Lower lobe of right lung (tissue), 2 donors: ENCODE measurements at regions not wholly inside any gene's neighbourhood (a gene's known extent, or its start where the extent isn't known, plus 50 kb on each side); places are given as distances from the start of the nearest gene placed in this dataset.

Source experiments
- ATAC-seq, 2 donors: fragments of 200-7000 bp; cut with Tn5 transposase; one replicate each; pipeline ENCODE4 v1.9.1; 2020 to 2022; ENCODE audit warnings: mild to moderate bottlenecking in 2 of 2, moderate library complexity in 2 of 2
- DNase-seq: peaks from one replicate; pipeline ENCODE4 v3.0.0-alpha.2; 2020
- H3K27ac ChIP-seq: fragments of 200-600 bp; one replicate; pipeline ENCODE4 v1.8.0; 2022
- H3K27me3 ChIP-seq: fragments of 200-600 bp; one replicate; pipeline ENCODE4 v1.8.0; 2022; ENCODE audit warnings: low read depth
- H3K36me3 ChIP-seq: fragments of 200-600 bp; one replicate; pipeline ENCODE4 v1.8.0; 2022; ENCODE audit warnings: mild to moderate bottlenecking
- H3K4me1 ChIP-seq: fragments of 200-600 bp; one replicate; pipeline ENCODE4 v1.8.0; 2022
- H3K4me3 ChIP-seq: fragments of 200-600 bp; one replicate; pipeline ENCODE4 v1.8.0; 2022; ENCODE audit warnings: mild to moderate bottlenecking
- H3K9me3 ChIP-seq: fragments of 200-600 bp; one replicate; pipeline ENCODE4 v1.8.0; 2022
- intact Hi-C: fragments of 100-400 bp; cut with DNase I; formaldehyde crosslinking; loops from one replicate; pipeline ENCODE4 v1.11.0; 2022
- TF ChIP-seq, protein P1 (sequence below): fragments of 200-600 bp; IDR thresholded peaks from one replicate; pipeline ENCODE4 v1.8.0; 2022; ENCODE audit warnings: antibody characterized with exemption, mild to moderate bottlenecking
- donor health status: DM: no; HTN: yes; CAD: no; lungs with severe emphysema.

GRCh38 chrX:10936976-10937375 is 174.2 kb upstream of the HCCS start:
- Histone ChIP-seq H3K36me3 (no peaks in the 10 kb centered on the region), H3K27me3 (no peaks in the 10 kb centered on the region), H3K9me3 (no peaks in the 10 kb centered on the region), H3K4me3 (no peak overlapping the region), H3K27ac (no peak overlapping the region), H3K4me1 (no peaks in the 10 kb centered on the region)
- no peak for ATAC-seq
- intact Hi-C loops, result no loop called here
- TF ChIP-seq, protein P1, sequence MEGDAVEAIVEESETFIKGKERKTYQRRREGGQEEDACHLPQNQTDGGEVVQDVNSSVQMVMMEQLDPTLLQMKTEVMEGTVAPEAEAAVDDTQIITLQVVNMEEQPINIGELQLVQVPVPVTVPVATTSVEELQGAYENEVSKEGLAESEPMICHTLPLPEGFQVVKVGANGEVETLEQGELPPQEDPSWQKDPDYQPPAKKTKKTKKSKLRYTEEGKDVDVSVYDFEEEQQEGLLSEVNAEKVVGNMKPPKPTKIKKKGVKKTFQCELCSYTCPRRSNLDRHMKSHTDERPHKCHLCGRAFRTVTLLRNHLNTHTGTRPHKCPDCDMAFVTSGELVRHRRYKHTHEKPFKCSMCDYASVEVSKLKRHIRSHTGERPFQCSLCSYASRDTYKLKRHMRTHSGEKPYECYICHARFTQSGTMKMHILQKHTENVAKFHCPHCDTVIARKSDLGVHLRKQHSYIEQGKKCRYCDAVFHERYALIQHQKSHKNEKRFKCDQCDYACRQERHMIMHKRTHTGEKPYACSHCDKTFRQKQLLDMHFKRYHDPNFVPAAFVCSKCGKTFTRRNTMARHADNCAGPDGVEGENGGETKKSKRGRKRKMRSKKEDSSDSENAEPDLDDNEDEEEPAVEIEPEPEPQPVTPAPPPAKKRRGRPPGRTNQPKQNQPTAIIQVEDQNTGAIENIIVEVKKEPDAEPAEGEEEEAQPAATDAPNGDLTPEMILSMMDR, result no peak
- no peak for DNase-seq

GRCh38 chrX:10938365-10938923 is 172.7 kb upstream of the HCCS start:
- Histone ChIP-seq H3K4me3 (no peak overlapping the region), H3K36me3 (no peaks in the 10 kb centered on the region), H3K27me3 (no peaks in the 10 kb centered on the region), H3K27ac (no peak overlapping the region), H3K4me1 (no peaks in the 10 kb centered on the region), H3K9me3 (no peaks in the 10 kb centered on the region)
- ATAC-seq, result no peak
- TF ChIP-seq, protein P1, result no peak
- intact Hi-C loops, result no loop called here
- no peak for DNase-seq

DNA sequence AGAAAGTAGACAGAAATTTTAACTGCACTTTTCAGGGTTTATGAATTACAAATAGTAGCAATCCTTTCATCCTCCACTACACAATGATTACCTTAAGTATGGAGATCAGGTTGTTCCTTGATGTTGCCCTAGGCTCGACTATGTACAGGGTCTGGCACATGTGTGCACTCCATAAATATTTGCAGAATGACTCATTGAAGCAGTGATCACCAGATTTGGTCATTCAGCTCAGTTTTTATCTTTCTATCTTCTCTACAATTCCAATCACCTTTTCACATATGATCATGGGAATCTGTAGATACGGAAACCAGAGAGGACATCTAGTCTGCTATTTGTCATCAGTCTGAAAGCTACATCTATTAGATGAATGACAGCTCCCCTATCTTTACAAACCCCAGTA is 171.7 kb upstream of the HCCS start:
- TF ChIP-seq, protein P1, result no peak
- no peak for ATAC-seq
- H3K9me3 ChIP-seq, result no peaks in the 10 kb centered on the region

GRCh38 chrX:10944136-10944885 is 166.8 kb upstream of the HCCS start:
- H3K27me3 ChIP-seq, result no peaks in the 10 kb centered on the region
- ATAC-seq (no peak), DNase-seq (no peak)
- no peak overlapping the region for H3K4me3 ChIP-seq
- H3K27ac ChIP-seq, result no peak overlapping the region
- H3K36me3 ChIP-seq, result no peaks in the 10 kb centered on the region
- intact Hi-C loops, result no loop called here
- H3K9me3 ChIP-seq, result no peaks in the 10 kb centered on the region
- no peaks in the 10 kb centered on the region for H3K4me1 ChIP-seq
- TF ChIP-seq, protein P1, result no peak

More for the DNA sequence above, 171.7 kb upstream of the HCCS start:
- Histone ChIP-seq H3K27ac (no peak overlapping the region), H3K4me1 (no peaks in the 10 kb centered on the region), H3K4me3 (no peak overlapping the region), H3K36me3 (no peaks in the 10 kb centered on the region), H3K27me3 (no peaks in the 10 kb centered on the region)
- DNase-seq, result no peak
- intact Hi-C loops, result no loop called here

- intact Hi-C loops, result no loop called here
- Histone ChIP-seq H3K27ac (no peak overlapping the region), H3K9me3 (no peaks in the 10 kb centered on the region), H3K36me3 (no peaks in the 10 kb centered on the region), H3K4me1 (no peaks in the 10 kb centered on the region), H3K27me3 (no peaks in the 10 kb centered on the region), H3K4me3 (no peak overlapping the region)
- ATAC-seq (no peak), DNase-seq (no peak)
- TF ChIP-seq, protein P1, result no peak
Observed at GRCh38 chrX:10945498-10945897, 165.6 kb upstream of the HCCS start.
